HL-60 (cell line): ENCODE measurements at regions not wholly inside any gene's neighbourhood (a gene's known extent, or its start where the extent isn't known, plus 50 kb on each side); places are given as distances from the start of the nearest gene placed in this dataset.

ENCODE experiments used
- CTCF ChIP-seq: IDR thresholded peaks from one replicate; pipeline ENCODE4 v1.5.1; 2011; ENCODE audit warnings: low read length, control low read depth, inconsistent platforms; ENCODE audit not compliant: insufficient read depth
- POLR2AphosphoS5 ChIP-seq: IDR thresholded peaks from 2 replicates; pipeline ENCODE4 v1.6.1; 2012; ENCODE audit warnings: low read depth
- REST ChIP-seq: IDR thresholded peaks from 2 replicates; pipeline ENCODE4 v1.6.1; 2012; ENCODE audit warnings: low read depth; ENCODE audit not compliant: insufficient replicate concordance
- SPI1 ChIP-seq: IDR thresholded peaks from 2 replicates; pipeline ENCODE4 v1.6.1; 2012; ENCODE audit warnings: low read depth, mild to moderate bottlenecking, borderline replicate concordance

DNA sequence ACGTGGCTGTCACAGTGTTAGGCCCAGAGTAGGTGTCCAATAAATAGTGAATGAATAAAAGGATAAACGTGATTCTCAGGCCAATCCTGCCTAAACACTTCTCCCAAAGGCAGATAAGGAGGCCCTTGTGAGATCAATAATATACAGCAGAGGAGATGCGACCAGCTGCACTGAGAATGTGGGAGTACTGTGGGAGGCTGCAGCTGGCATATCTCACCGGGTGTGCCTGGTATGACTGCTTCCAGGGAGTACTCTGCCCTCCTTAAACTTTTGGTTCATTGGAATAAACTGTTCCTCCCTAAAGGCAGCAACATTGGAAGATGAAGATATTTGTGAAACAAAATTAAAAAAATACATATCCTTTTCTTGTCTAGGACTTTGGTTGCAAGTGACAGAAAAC, 57.1 kb upstream of the PTPN3 start:
- TF ChIP-seq CTCF (no peak), REST (no peak), POLR2AphosphoS5 (no peak), SPI1 (no peak)
